Mesodermal cell (in vitro differentiated cells): ENCODE measurements at regions not wholly inside any gene's neighbourhood (a gene's known extent, or its start where the extent isn't known, plus 50 kb on each side); places are given as distances from the start of the nearest gene placed in this dataset.

Source experiments
- H3K27ac ChIP-seq: 2 replicates; pipeline ENCODE4 v1.7.0; 2013; ENCODE audit warnings: mild to moderate bottlenecking, low read depth, low read length, moderate library complexity; ENCODE audit not compliant: severe bottlenecking
- H3K36me3 ChIP-seq: 2 replicates; pipeline ENCODE4 v1.7.1; 2013; ENCODE audit warnings: mild to moderate bottlenecking, low read length, moderate library complexity; ENCODE audit not compliant: control insufficient read depth, insufficient read depth
- H3K4me1 ChIP-seq: one replicate; pipeline ENCODE4 v1.7.1; 2013; ENCODE audit warnings: mild to moderate bottlenecking, low read length; ENCODE audit not compliant: insufficient read depth, control insufficient read depth, poor library complexity, severe bottlenecking
- H3K4me3 ChIP-seq: 2 replicates; pipeline ENCODE4 v1.7.0; 2013; ENCODE audit warnings: low read length, control low read depth, mild to moderate bottlenecking; ENCODE audit not compliant: insufficient read depth, poor library complexity, severe bottlenecking; ENCODE audit errors: extremely low read depth
- H3K9me3 ChIP-seq: 2 replicates; pipeline ENCODE4 v1.7.1; 2013; ENCODE audit warnings: mild to moderate bottlenecking, low read length, moderate library complexity; ENCODE audit not compliant: control insufficient read depth
- WGBS, 2 experiments: methylation state at CpG; one replicate each; pipeline ENCODE4 v1.1.5; 2013; ENCODE audit warnings: missing lambda C conversion rate in 2 of 2; ENCODE audit not compliant: insufficient coverage in 2 of 2; 5-methylcytosine and 5-hydroxymethylcytosine counted together

DNA sequence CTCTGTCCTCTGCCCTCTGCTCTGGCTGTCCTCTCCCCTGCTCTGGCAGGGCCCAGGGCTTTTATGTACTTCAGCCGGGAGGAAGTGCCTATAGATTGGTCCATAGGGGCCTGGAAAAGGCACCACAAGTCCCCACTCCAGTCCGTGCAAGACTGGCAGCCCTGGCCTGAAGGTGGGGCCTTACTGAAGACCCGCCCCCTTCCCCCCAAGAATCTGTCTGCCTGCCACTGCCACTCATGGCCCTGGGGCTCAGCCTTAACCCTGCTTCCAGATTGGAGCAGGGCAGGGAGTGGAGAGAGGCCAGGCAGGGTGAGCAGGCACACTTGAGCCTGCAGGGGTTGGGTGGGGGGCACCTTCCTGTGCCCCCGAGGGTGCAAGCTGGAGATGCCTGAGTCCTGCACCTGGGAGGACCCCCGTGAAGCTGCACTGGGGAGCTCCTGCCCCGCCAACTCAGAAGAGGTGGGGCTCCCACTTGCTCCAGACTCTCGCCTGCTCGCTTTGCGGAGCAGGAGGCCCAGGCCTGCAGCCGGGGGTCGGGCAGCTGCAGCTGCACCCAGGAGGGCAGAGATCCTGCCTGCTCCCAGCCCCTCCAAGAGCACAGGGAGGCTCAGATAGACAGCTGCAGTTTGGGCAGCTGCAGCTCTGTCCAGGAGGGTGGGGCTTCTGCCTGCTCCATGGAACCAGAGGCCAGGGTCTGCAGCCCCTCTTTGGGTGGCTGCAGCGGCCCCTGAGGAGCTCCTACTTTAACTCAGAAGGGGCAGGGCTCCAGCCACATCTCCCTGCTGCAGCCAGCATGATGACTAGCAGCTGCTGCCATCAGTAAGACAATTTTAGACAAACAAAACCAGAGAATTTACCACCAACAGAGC is 51.0 kb upstream of the SC5D start:
- WGBS, 2 experiments = 75 to 83% methylated on average over 11 to 12 of the region's 12 CpGs
- peaks cover 53% of the 10 kb centered on the region for H3K4me1 ChIP-seq
- no peaks in the 10 kb centered on the region for H3K36me3 ChIP-seq
- no peak overlapping the region for H3K4me3 ChIP-seq
- no peak overlapping the region for H3K27ac ChIP-seq
- no peaks in the 10 kb centered on the region for H3K9me3 ChIP-seq
